CD8-positive, alpha-beta memory T cell (primary cell): ENCODE measurements at regions not wholly inside any gene's neighbourhood (a gene's known extent, or its start where the extent isn't known, plus 50 kb on each side); places are given as distances from the start of the nearest gene placed in this dataset.

Source experiments
- CTCF ChIA-PET: fragments of 350-600 bp; sonication (Branson Sonifier 250); formaldehyde crosslinking; loops from one replicate; lab custom pipeline; 2021; ENCODE audit warnings: antibody characterized with exemption; lab: Charles Lee
- POLR2A ChIA-PET: fragments of 350-600 bp; sonication (Branson Sonifier 250); formaldehyde crosslinking; loops from one replicate; lab custom pipeline; 2021; ENCODE audit warnings: antibody characterized with exemption; lab: Charles Lee
- DNase-seq, 5 donors: peaks; one replicate each; pipeline versions ENCODE4 v3.0.0 to v3.0.0-alpha.2; 2020 to 2022; ENCODE audit warnings: mixed read lengths in 1 of 5
- H3K27ac ChIP-seq: one replicate; pipeline ENCODE4 v1.7.0; 2013; ENCODE audit warnings: low read depth, mild to moderate bottlenecking, low read length, moderate library complexity
- H3K27me3 ChIP-seq: 2 replicates; pipeline ENCODE4 v1.7.0; 2013; ENCODE audit warnings: low read length, mild to moderate bottlenecking; ENCODE audit not compliant: insufficient read depth, poor library complexity, severe bottlenecking
- H3K36me3 ChIP-seq: 2 replicates; pipeline ENCODE4 v1.7.0; 2013; ENCODE audit warnings: mild to moderate bottlenecking, low read length, moderate library complexity; ENCODE audit not compliant: insufficient read depth
- H3K4me1 ChIP-seq: 2 replicates; pipeline ENCODE4 v1.7.0; 2013; ENCODE audit warnings: mild to moderate bottlenecking, low read length, moderate library complexity; ENCODE audit not compliant: insufficient read depth
- H3K4me3 ChIP-seq: 2 replicates; pipeline ENCODE4 v1.7.0; 2013; ENCODE audit warnings: mild to moderate bottlenecking, low read length
- H3K9me3 ChIP-seq: 2 replicates; pipeline ENCODE4 v1.7.0; 2013; ENCODE audit warnings: mild to moderate bottlenecking, low read length
- H3K27ac Mint-ChIP-seq, 8 donors: one replicate each; pipeline ENCODE4 v1.8.0; 2020 to 2021; ENCODE audit warnings: mixed read lengths in 8 of 8, mild to moderate bottlenecking in 6 of 8, inconsistent platforms in 3 of 8, moderate library complexity in 3 of 8
- H3K27me3 Mint-ChIP-seq, 2 donors: one replicate each; pipeline ENCODE4 v1.8.0; 2020 to 2021; ENCODE audit warnings: mixed read lengths in 2 of 2, mild to moderate bottlenecking in 1 of 2, moderate library complexity in 1 of 2
- H3K36me3 Mint-ChIP-seq, 3 donors: one replicate each; pipeline ENCODE4 v1.8.0; 2020 to 2021; ENCODE audit warnings: mixed read lengths in 3 of 3, inconsistent platforms in 1 of 3, mild to moderate bottlenecking in 1 of 3
- H3K4me1 Mint-ChIP-seq, 3 donors: one replicate each; pipeline ENCODE4 v1.8.0; 2020 to 2021; ENCODE audit warnings: mixed read lengths in 3 of 3, inconsistent platforms in 1 of 3, mild to moderate bottlenecking in 1 of 3
- H3K4me3 Mint-ChIP-seq, 7 donors: one replicate each; pipeline ENCODE4 v1.8.0; 2020 to 2021; ENCODE audit warnings: mixed read lengths in 7 of 7, mild to moderate bottlenecking in 6 of 7, moderate library complexity in 4 of 7, inconsistent platforms in 2 of 7
- H3K9me3 Mint-ChIP-seq, 5 donors: one replicate each; pipeline ENCODE4 v1.8.0; 2020 to 2022; ENCODE audit warnings: mixed read lengths in 5 of 5, mild to moderate bottlenecking in 3 of 5, moderate library complexity in 2 of 5, inconsistent platforms in 1 of 5

DNA sequence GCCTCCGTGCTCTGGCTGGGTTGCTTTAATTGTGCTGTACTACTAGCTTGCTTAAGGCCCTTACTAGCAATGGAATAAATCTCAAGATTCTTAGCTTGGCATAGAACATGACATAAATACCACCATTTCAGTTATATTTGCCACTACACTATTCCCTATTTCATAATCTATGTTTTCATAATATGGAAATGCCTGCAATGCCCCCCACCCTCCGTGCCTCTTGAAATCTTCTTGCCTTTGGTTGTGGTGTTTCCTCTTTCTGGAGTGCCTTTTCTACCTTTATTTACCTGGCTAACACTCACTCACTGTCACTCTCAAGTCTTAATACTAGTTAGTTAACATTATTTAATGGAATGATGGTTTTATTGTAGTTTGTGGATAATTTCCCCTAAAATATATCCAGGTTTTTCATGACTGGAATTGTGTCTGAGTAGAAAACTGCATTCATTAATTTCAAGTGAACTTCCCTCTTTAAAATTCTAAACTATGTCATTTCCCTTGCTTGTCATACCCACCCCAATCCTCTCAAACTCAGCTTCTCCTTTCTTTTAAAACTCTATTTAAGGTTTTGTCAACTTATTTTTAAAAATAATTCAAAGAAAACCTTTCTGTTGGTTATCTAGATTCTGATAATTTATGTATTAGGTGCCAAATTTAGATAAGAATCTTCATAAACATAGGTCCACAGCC, 521.7 kb upstream of the DAB2 start:
- no peak overlapping the region for H3K4me3 ChIP-seq
- H3K27ac ChIP-seq: no peak overlapping the region
- H3K27ac Mint-ChIP-seq: no peak overlapping the region
- no peak overlapping the region for H3K4me3 Mint-ChIP-seq
- H3K9me3 Mint-ChIP-seq: no peaks in the 10 kb centered on the region
- no peak for DNase-seq
- peaks cover 2 to 5% (median 4%) of the 10 kb centered on the region in 3 donors for H3K4me1 Mint-ChIP-seq
- H3K36me3 ChIP-seq: no peaks in the 10 kb centered on the region
- H3K27me3 ChIP-seq: no peaks in the 10 kb centered on the region
- CTCF ChIA-PET: no interaction called here
- no peaks in the 10 kb centered on the region for H3K27me3 Mint-ChIP-seq
- H3K4me1 ChIP-seq: no peaks in the 10 kb centered on the region
- no peaks in the 10 kb centered on the region for H3K9me3 ChIP-seq
- POLR2A ChIA-PET: no interaction called here
- H3K36me3 Mint-ChIP-seq: peaks cover 0 to 6% (median 0%) of the 10 kb centered on the region in 3 donors

DNA sequence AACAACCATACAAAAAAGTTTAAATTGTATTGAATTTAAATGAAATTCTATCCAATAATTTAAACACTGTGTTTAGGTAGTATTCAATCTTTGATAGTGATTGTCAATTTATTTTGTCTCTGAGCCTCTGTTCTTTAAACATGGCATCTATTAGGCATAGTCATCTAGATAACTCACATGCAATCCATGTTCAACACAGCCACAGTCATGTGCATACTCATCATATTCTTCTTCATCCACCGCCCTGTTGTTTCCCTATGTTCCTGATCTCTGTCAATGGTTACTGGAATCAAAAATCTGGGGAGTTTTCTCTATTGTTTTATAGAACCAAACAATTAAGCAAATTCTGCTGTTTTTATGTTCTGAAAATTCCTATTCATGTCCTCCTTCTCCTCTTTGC, 521.1 kb upstream of the DAB2 start:
- no peaks in the 10 kb centered on the region for H3K9me3 Mint-ChIP-seq
- H3K27me3 ChIP-seq: no peaks in the 10 kb centered on the region
- H3K36me3 Mint-ChIP-seq: peaks cover 0 to 1% (median 0%) of the 10 kb centered on the region in 3 donors
- no peak overlapping the region for H3K27ac Mint-ChIP-seq
- no peaks in the 10 kb centered on the region for H3K4me1 ChIP-seq
- no peaks in the 10 kb centered on the region for H3K36me3 ChIP-seq
- POLR2A ChIA-PET: no interaction called here
- H3K9me3 ChIP-seq: no peaks in the 10 kb centered on the region
- H3K4me3 ChIP-seq: no peak overlapping the region
- CTCF ChIA-PET: interaction anchor here (0.6 kb wide), 1 partner anchor 100 kb away, joined by 3 read pairs; no protein-coding TSS in a partner anchor
- no peak for DNase-seq
- H3K4me3 Mint-ChIP-seq: no peak overlapping the region
- no peak overlapping the region for H3K27ac ChIP-seq
- H3K27me3 Mint-ChIP-seq: no peaks in the 10 kb centered on the region
- H3K4me1 Mint-ChIP-seq: peaks cover 2 to 5% (median 4%) of the 10 kb centered on the region in 3 donors

GRCh38 chr5:39943811-39944210, 519.0 kb upstream of the DAB2 start:
- no peaks in the 10 kb centered on the region for H3K27me3 Mint-ChIP-seq
- H3K4me3 Mint-ChIP-seq: no peak overlapping the region
- no peak overlapping the region for H3K4me3 ChIP-seq
- no peaks in the 10 kb centered on the region for H3K36me3 Mint-ChIP-seq
- ChIA-PET CTCF (no interaction called here), POLR2A (no interaction called here)
- H3K4me1 ChIP-seq: no peaks in the 10 kb centered on the region
- H3K36me3 ChIP-seq: no peaks in the 10 kb centered on the region
- no peaks in the 10 kb centered on the region for H3K9me3 ChIP-seq
- no peak overlapping the region for H3K27ac ChIP-seq
- no peak overlapping the region for H3K27ac Mint-ChIP-seq
- H3K4me1 Mint-ChIP-seq: peaks cover 0 to 1% (median under 1%) of the 10 kb centered on the region in 3 donors
- no peak for DNase-seq
- peaks cover 0 to 2% (median 0%) of the 10 kb centered on the region in 5 donors for H3K9me3 Mint-ChIP-seq
- no peaks in the 10 kb centered on the region for H3K27me3 ChIP-seq

DNA sequence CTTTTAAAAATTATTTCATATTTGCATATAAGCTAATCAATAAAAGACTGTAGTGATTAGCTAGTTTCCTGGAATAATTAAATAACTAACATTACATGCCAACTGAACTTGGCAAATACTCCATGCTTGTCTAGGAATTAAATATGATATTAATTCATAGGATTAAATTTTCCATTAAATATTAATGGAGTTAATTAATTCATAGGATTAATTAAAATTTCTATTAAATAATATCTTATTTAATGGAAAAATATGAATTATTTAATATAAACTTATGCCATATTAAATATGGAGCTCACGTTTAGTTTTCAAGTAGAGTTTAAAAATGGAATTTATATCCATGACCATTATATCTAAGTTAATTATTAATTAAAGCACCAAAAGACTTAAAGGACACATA, 517.8 kb upstream of the DAB2 start:
- CTCF ChIA-PET: no interaction called here
- H3K27ac Mint-ChIP-seq: no peak overlapping the region
- POLR2A ChIA-PET: no interaction called here

GRCh38 chr5:39941416-39941815, 516.6 kb upstream of the DAB2 start:
- peaks cover 0 to 2% (median 0%) of the 10 kb centered on the region in 5 donors for H3K9me3 Mint-ChIP-seq
- POLR2A ChIA-PET: no interaction called here
- H3K36me3 Mint-ChIP-seq: peaks cover 0 to 4% (median 0%) of the 10 kb centered on the region in 3 donors
- no peaks in the 10 kb centered on the region for H3K4me1 ChIP-seq
- no peak for DNase-seq
- H3K4me3 Mint-ChIP-seq: no peak overlapping the region
- no peak overlapping the region for H3K4me3 ChIP-seq
- H3K9me3 ChIP-seq: no peaks in the 10 kb centered on the region
- CTCF ChIA-PET: interaction anchor here (1.1 kb wide), 1 partner anchor 8 kb away, joined by 3 read pairs; no protein-coding TSS in a partner anchor
- no peak overlapping the region for H3K27ac ChIP-seq
- no peaks in the 10 kb centered on the region for H3K36me3 ChIP-seq
- no peak overlapping the region for H3K27ac Mint-ChIP-seq
- H3K27me3 ChIP-seq: no peaks in the 10 kb centered on the region
- H3K27me3 Mint-ChIP-seq: peaks cover 2 to 6% of the 10 kb centered on the region in 2 donors
- no peaks in the 10 kb centered on the region for H3K4me1 Mint-ChIP-seq

More for the DNA sequence above, 517.8 kb upstream of the DAB2 start:
- Histone ChIP-seq H3K27ac (no peak overlapping the region), H3K27me3 (no peaks in the 10 kb centered on the region), H3K4me1 (no peaks in the 10 kb centered on the region), H3K36me3 (no peaks in the 10 kb centered on the region), H3K4me3 (no peak overlapping the region), H3K9me3 (no peaks in the 10 kb centered on the region)
- Mint-ChIP-seq H3K9me3 (peaks cover 0 to 2% (median 0%) of the 10 kb centered on the region in 5 donors), H3K4me1 (no peaks in the 10 kb centered on the region), H3K27me3 (peaks cover 2 to 5% of the 10 kb centered on the region in 2 donors), H3K4me3 (no peak overlapping the region), H3K36me3 (peaks cover 0 to 4% (median 0%) of the 10 kb centered on the region in 3 donors)
- no peak for DNase-seq

- ChIA-PET CTCF (no interaction called here), POLR2A (no interaction called here)
- DNase-seq: no peak
- no peaks in the 10 kb centered on the region for H3K4me1 ChIP-seq
- no peak overlapping the region for H3K4me3 ChIP-seq
- Mint-ChIP-seq H3K4me3 (no peak overlapping the region), H3K9me3 (peaks cover 0 to 2% (median 0%) of the 10 kb centered on the region in 5 donors), H3K4me1 (no peaks in the 10 kb centered on the region), H3K36me3 (peaks cover 0 to 4% (median 0%) of the 10 kb centered on the region in 3 donors), H3K27ac (no peak overlapping the region), H3K27me3 (peaks cover 9 to 29% of the 10 kb centered on the region in 2 donors)
- no peaks in the 10 kb centered on the region for H3K36me3 ChIP-seq
- H3K9me3 ChIP-seq: no peaks in the 10 kb centered on the region
- H3K27ac ChIP-seq: no peak overlapping the region
- H3K27me3 ChIP-seq: peaks cover 3% of the 10 kb centered on the region
These were observed 510.1 kb upstream of the DAB2 start for GRCh38 chr5:39934830-39935229.

GRCh38 chr5:39933061-39933460, 508.3 kb upstream of the DAB2 start:
- Histone ChIP-seq H3K9me3 (no peaks in the 10 kb centered on the region), H3K36me3 (no peaks in the 10 kb centered on the region), H3K4me3 (no peak overlapping the region), H3K27ac (no peak overlapping the region), H3K27me3 (peaks cover 3% of the 10 kb centered on the region), H3K4me1 (no peaks in the 10 kb centered on the region)
- CTCF ChIA-PET: no interaction called here
- Mint-ChIP-seq H3K4me3 (no peak overlapping the region), H3K9me3 (peaks cover 0 to 4% (median 0%) of the 10 kb centered on the region in 5 donors), H3K27ac (no peak overlapping the region), H3K4me1 (no peaks in the 10 kb centered on the region), H3K27me3 (peaks cover 14 to 31% of the 10 kb centered on the region in 2 donors), H3K36me3 (peaks cover 0 to 1% (median 0%) of the 10 kb centered on the region in 3 donors)
- no peak for DNase-seq
- POLR2A ChIA-PET: no interaction called here

DNA sequence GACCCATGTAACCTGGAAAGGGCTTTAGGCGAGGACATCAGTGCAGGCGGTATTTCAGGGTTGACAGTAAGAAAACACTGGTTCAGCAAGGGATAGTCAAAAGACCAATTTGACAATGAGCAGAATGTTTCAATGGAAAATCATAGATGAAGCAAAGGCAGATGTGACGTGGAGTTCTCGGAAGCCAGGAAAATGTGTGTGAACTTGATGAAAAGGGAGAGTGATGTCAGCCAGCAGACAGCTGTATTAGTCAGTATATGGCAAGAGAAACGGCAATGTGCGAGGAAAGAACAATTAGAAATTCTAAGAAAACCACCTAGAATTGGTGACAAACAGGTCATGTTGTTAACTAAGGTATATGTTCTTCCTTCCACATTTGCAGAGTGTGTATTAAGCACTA, 503.9 kb upstream of the DAB2 start:
- Mint-ChIP-seq H3K27me3 (peaks cover 15 to 23% of the 10 kb centered on the region in 2 donors), H3K27ac (no peak overlapping the region), H3K4me1 (no peaks in the 10 kb centered on the region), H3K9me3 (peaks cover 0 to 2% (median 0%) of the 10 kb centered on the region in 5 donors), H3K36me3 (no peaks in the 10 kb centered on the region), H3K4me3 (no peak overlapping the region)
- no peaks in the 10 kb centered on the region for H3K4me1 ChIP-seq
- peaks cover 3% of the 10 kb centered on the region for H3K27me3 ChIP-seq
- H3K9me3 ChIP-seq: no peaks in the 10 kb centered on the region
- no peak overlapping the region for H3K27ac ChIP-seq
- H3K4me3 ChIP-seq: no peak overlapping the region
- POLR2A ChIA-PET: no interaction called here
- no peak for DNase-seq
- CTCF ChIA-PET: no interaction called here
- H3K36me3 ChIP-seq: no peaks in the 10 kb centered on the region
